22Rv1 (cell line): ENCODE measurements at regions not wholly inside any gene's neighbourhood (a gene's known extent, or its start where the extent isn't known, plus 50 kb on each side); places are given as distances from the start of the nearest gene placed in this dataset.

Experiments used
- H3K27ac ChIP-seq: fragments of 450-650 bp; 2 replicates; pipeline ENCODE4 v1.5.1; 2017
- ZFX ChIP-seq: fragments of 450-650 bp; IDR thresholded peaks from 2 replicates; pipeline ENCODE4 v1.6.1; 2017; ENCODE audit warnings: antibody characterized with exemption, borderline replicate concordance
- TF ChIP-seq, protein P1 (sequence below): fragments of 450-650 bp; IDR thresholded peaks from 2 replicates; pipeline ENCODE4 v1.5.1; 2017; ENCODE audit warnings: mild to moderate bottlenecking

DNA sequence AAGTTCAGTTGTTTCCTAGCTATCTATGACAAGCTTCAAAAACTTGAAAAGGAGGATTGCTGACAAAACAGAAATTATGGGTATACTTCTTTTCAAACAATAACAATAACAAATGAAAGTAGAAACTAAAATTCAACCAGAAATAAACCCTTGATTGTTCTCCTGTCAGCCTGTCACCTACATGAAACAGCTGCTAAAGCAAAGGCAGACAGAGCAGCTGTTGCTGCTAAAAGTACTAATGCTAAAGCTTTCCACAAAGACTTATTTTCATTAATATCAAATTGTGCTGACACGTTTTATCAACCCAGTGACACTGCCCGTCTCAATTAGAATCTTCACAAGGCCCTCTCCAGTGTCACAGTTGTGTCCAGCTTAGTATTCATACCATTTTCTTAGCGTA is 533.2 kb upstream of the GBE1 start:
- H3K27ac ChIP-seq, result no peak overlapping the region
- TF ChIP-seq, protein P1, sequence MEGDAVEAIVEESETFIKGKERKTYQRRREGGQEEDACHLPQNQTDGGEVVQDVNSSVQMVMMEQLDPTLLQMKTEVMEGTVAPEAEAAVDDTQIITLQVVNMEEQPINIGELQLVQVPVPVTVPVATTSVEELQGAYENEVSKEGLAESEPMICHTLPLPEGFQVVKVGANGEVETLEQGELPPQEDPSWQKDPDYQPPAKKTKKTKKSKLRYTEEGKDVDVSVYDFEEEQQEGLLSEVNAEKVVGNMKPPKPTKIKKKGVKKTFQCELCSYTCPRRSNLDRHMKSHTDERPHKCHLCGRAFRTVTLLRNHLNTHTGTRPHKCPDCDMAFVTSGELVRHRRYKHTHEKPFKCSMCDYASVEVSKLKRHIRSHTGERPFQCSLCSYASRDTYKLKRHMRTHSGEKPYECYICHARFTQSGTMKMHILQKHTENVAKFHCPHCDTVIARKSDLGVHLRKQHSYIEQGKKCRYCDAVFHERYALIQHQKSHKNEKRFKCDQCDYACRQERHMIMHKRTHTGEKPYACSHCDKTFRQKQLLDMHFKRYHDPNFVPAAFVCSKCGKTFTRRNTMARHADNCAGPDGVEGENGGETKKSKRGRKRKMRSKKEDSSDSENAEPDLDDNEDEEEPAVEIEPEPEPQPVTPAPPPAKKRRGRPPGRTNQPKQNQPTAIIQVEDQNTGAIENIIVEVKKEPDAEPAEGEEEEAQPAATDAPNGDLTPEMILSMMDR, result no peak
- no peak for TF ChIP-seq ZFX

DNA sequence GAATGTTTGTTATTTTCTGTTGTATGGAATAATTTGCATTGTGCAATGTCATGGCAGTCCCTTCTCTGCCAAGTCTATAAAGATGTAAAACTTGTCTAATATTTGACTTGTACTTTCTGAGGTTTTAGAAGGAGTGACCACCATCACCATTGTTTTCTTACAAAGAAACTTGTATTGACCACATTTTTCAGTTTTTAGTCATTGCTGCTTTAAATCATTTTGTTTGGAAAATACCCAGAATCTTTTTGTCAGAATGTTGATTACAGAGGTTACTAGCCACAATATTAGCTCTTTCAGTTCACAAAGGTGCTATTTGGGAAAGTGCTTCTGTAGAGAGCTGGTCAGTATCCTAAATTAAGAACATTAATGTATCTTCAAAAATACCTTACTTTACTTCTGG is 532.4 kb upstream of the GBE1 start:
- TF ChIP-seq ZFX, result no peak
- TF ChIP-seq, protein P1, result no peak
- no peak overlapping the region for H3K27ac ChIP-seq

DNA sequence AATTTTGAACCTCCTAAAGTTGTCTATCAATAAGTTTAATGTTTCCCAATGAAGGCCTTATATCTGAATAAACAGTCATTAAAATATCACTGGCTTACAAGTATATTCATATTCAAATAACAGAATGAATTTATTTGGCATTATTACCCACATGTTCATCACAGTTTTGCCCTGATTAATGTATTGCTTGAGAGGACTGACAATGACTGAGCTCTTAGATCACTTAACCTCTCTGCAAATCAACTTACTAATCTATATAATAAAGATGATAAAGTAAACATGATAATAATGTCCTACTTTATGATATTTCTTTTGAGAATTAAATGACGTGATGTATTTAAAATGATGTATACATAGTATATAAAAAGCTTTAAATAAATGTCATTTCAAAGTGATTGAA is 532.0 kb upstream of the GBE1 start:
- TF ChIP-seq, protein P1, result no peak
- TF ChIP-seq ZFX, result no peak
- H3K27ac ChIP-seq, result no peak overlapping the region

DNA sequence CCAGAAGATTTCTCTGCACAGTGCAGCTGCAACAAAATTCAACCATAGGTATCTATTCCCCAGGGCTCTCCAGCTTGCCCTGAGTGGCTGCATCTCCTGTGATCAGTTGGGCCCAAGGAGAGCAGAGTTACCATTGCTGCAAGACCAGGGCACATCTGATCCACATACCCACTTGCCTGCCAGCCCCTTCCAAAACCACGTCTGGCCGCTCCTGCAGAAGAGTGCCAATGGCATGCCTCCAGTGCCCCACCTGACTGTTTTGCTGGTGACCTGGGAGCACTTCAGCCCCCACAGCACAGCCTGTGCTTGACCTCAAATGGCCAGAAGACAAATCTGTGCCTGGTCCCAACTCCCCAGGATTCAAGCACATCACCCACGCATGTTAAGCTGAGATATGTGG is 526.1 kb upstream of the GBE1 start:
- H3K27ac ChIP-seq, result no peak overlapping the region
- TF ChIP-seq ZFX, result no peak
- TF ChIP-seq, protein P1, result no peak

DNA sequence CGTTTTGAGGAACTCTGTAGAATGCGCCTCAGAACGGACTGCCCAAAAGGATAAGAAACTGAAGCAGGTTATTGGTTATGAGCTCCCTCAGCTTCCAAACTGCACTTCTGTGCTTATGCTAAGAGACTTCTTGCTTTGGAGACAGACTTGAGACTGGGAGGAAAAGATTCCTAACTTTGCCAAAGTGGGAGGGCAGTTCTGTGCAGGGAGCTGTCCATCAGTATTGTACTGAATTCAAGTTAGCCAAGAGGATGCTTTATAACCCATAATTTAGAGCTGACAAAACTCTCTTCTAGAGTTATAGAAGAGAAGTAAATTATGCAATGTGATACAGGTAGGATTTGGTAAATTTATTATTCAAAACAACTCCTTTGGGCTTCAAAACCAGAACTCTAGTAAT is 519.8 kb upstream of the GBE1 start:
- TF ChIP-seq ZFX, result no peak
- TF ChIP-seq, protein P1, result no peak
- H3K27ac ChIP-seq, result no peak overlapping the region

DNA sequence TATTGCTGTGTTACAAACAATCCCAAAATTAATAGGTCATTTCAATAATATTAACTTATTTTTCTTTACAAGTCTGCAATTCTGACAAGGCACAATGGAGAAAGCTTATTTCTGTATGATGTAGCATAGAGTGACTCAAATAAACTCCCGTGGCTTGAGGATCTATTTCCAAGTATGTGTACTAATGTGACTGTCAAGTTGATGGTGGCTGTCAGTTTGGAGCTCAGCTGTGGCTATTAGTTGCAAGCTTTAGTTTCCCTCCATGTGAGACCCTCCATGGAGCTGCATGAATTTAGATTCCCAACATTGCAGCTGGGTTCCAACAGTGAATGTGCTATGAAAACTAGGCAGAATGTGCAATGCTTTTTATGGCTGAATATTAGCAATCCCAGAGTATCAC is 515.5 kb upstream of the GBE1 start:
- H3K27ac ChIP-seq, result no peak overlapping the region
- TF ChIP-seq, protein P1, result no peak
- TF ChIP-seq ZFX, result no peak

DNA sequence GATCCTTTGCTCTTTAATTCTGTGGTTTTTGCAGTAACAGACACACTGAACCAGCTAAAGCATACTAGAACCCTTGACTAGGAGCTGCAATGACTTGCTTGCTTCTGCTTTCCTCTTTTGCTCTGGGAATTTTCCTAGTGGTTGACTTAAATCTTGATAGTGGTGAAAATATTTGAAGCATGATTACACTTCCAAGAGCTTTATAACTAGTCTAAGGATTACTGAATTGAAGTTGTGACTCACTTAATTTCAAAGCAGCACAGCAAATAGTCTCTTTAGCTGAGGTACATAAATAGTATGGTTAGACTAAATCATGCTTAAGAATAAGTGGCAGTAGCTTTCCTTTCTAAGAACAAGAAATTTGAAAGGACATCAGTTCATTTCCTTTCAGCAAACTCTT is 513.5 kb upstream of the GBE1 start:
- H3K27ac ChIP-seq, result no peak overlapping the region
- no peak for TF ChIP-seq ZFX
- TF ChIP-seq, protein P1, result no peak
